ENCODE measurements at regions not wholly inside any gene's neighbourhood (a gene's known extent, or its start where the extent isn't known, plus 50 kb on each side); places are given as distances from the start of the nearest gene placed in this dataset.

- no peak overlapping the region for H2BK5ac ChIP-seq (ENCODE audit: insufficient read length, low read length)
- H3K27ac ChIP-seq (ENCODE audit: insufficient read length, low read depth, low read length) = no peak overlapping the region
- no peaks in the 10 kb centered on the region for H3K23me2 ChIP-seq (ENCODE audit: insufficient read length, low read depth, low read length, poor library complexity, severe bottlenecking)
- no peak overlapping the region for H3K14ac ChIP-seq (ENCODE audit: insufficient read depth, low read length)
- Mint-ChIP-seq H3K9me3 (no peaks in the 10 kb centered on the region; a peak in 2 of 5 replicates), H3K27ac (no peak overlapping the region), H3K4me3 (no peak overlapping the region), H3K27me3 (ENCODE audit: low read depth) (no peaks in the 10 kb centered on the region), H3K36me3 (ENCODE audit: insufficient read depth in 1 of 3, low read depth in 3 of 3) (peaks cover 2 to 5% (median 5%) of the 10 kb centered on the region in 3 experiments; a peak in 3 of 7 replicates), H3K4me1 (peaks cover 0 to 3% of the 10 kb centered on the region in 2 experiments; a peak in 2 of 4 replicates)
- H3K4me1 ChIP-seq (ENCODE audit: insufficient read depth, low read length) = no peaks in the 10 kb centered on the region
- H3K27me3 ChIP-seq (ENCODE audit: insufficient read depth, low read length) = no peaks in the 10 kb centered on the region
- no peak overlapping the region for H4K91ac ChIP-seq (ENCODE audit: insufficient read length, low read depth, low read length)
- no peak overlapping the region for H2BK15ac ChIP-seq (ENCODE audit: low read depth, low read length)
- no peaks in the 10 kb centered on the region for H3K79me2 ChIP-seq (ENCODE audit: insufficient read depth, low read length)
- no peak overlapping the region for H4K5ac ChIP-seq (ENCODE audit: insufficient read length, low read depth, low read length)
- no peak overlapping the region for H3K9ac ChIP-seq (ENCODE audit: extremely low read depth, insufficient read length, low read length)
- H3K79me1 ChIP-seq (ENCODE audit: insufficient read depth, low read depth, low read length, poor library complexity, severe bottlenecking) = no peaks in the 10 kb centered on the region
- no peak overlapping the region for H3K18ac ChIP-seq (ENCODE audit: insufficient read length, low read depth, low read length)
- no peak overlapping the region for H2AK5ac ChIP-seq (ENCODE audit: insufficient read length, low read length)
- H3K23ac ChIP-seq (ENCODE audit: insufficient read length, low read depth, low read length) = no peak overlapping the region
- H2BK12ac ChIP-seq (ENCODE audit: insufficient read length, low read depth, low read length) = no peak overlapping the region
- H3K4me2 ChIP-seq (ENCODE audit: insufficient read depth, insufficient read length, low read length) = no peak overlapping the region
- no CpG with 5 or more reads among the region's 3 CpGs for WGBS (ENCODE audit: extremely low coverage, insufficient read length, low lambda C conversion rate)
- DNase-seq = no peak
- no peaks in the 10 kb centered on the region for H3K9me3 ChIP-seq (ENCODE audit: control insufficient read depth, low read depth, low read length)
- TF ChIP-seq CTCF (conservative IDR thresholded peaks at IDR 0.05) = no peak
- no peak overlapping the region for H4K8ac ChIP-seq (replicated peaks; ENCODE audit: insufficient read length, low read depth, low read length)
- no peak overlapping the region for H2AFZ ChIP-seq (ENCODE audit: low read length)
- no peaks in the 10 kb centered on the region for H4K20me1 ChIP-seq (ENCODE audit: control insufficient read depth, insufficient read depth, insufficient read length)
- H3T11ph ChIP-seq (ENCODE audit: low read length) = no peak overlapping the region
- H2BK20ac ChIP-seq (ENCODE audit: low read depth, low read length, poor library complexity, severe bottlenecking) = no peak overlapping the region
- no peak overlapping the region for H3K4ac ChIP-seq (ENCODE audit: low read depth, low read length)
- H2BK120ac ChIP-seq (ENCODE audit: low read depth, low read length, poor library complexity, severe bottlenecking) = no peak overlapping the region
- H3K56ac ChIP-seq (ENCODE audit: insufficient read length, low read depth, low read length) = no peak overlapping the region
These were observed 533.1 kb downstream of the OTOL1 start for GRCh38 chr3:162029736-162030135.

Measured in H9 (cell line).